Fibroblast of skin of right biceps (primary cell): ENCODE measurements at regions not wholly inside any gene's neighbourhood (a gene's known extent, or its start where the extent isn't known, plus 50 kb on each side); places are given as distances from the start of the nearest gene placed in this dataset.
"Not testable (repeated sequence)": the region's sequence is repeated elsewhere in the genome, so short reads cannot be mapped to it uniquely, and the experiment has no call there.

Source experiments
- DNase-seq: peaks from one replicate; pipeline ENCODE4 v3.0.0-alpha.2; 2013

- DNase-seq, result peak; percentile 56
These were observed 97.9 kb upstream of the RGS1 start for GRCh38 chr1:192477630-192478029.

GRCh38 chr1:192485692-192486436, 89.7 kb upstream of the RGS1 start:
- DNase-seq, result peak; percentile 94

- DNase-seq, result no peak
These were observed 87.5 kb upstream of the RGS1 start for GRCh38 chr1:192488058-192488457.

- peak; percentile 77 for DNase-seq
These were observed 86.5 kb upstream of the RGS1 start for GRCh38 chr1:192489047-192489446.

- DNase-seq, result peak; percentile 92
These were observed 85.8 kb upstream of the RGS1 start for GRCh38 chr1:192489748-192490147.

- DNase-seq, result no peak
These were observed 83.6 kb upstream of the RGS1 start for GRCh38 chr1:192491804-192492554.

GRCh38 chr1:192493584-192493983, 82.0 kb upstream of the RGS1 start:
- DNase-seq, result no peak

- no peak for DNase-seq
These were observed 79.1 kb upstream of the RGS1 start for GRCh38 chr1:192496369-192497056.

- DNase-seq, result no peak
These were observed 78.3 kb upstream of the RGS1 start for GRCh38 chr1:192497214-192497794.

- DNase-seq, result not testable (repeated sequence)
These were observed 77.5 kb upstream of the RGS1 start for GRCh38 chr1:192498092-192498491.

- not testable (repeated sequence) for DNase-seq
These were observed 76.5 kb upstream of the RGS1 start for GRCh38 chr1:192499061-192499581.

GRCh38 chr1:192500541-192500940, 75.0 kb upstream of the RGS1 start:
- DNase-seq, result not testable (repeated sequence)

GRCh38 chr1:192506741-192507155, 68.8 kb upstream of the RGS1 start:
- DNase-seq, result peak; percentile 47

- no peak for DNase-seq
These were observed 63.0 kb upstream of the RGS1 start for GRCh38 chr1:192512426-192513162.

- DNase-seq, result no peak
These were observed 62.4 kb upstream of the RGS1 start for GRCh38 chr1:192513196-192513595.

GRCh38 chr1:192513697-192514096, 61.9 kb upstream of the RGS1 start:
- DNase-seq, result no peak

GRCh38 chr1:192516776-192517297, 58.7 kb upstream of the RGS1 start:
- peak; percentile 44 for DNase-seq

GRCh38 chr1:192517716-192518355, 57.7 kb upstream of the RGS1 start:
- not testable (repeated sequence) for DNase-seq

- no peak for DNase-seq
These were observed 56.9 kb upstream of the RGS1 start for GRCh38 chr1:192518700-192519099.

- no peak for DNase-seq
These were observed 53.8 kb upstream of the RGS1 start for GRCh38 chr1:192521734-192522133.

GRCh38 chr1:192522673-192523072, 52.9 kb upstream of the RGS1 start:
- DNase-seq, result peak; percentile 40

GRCh38 chr1:192524223-192524622, 51.4 kb upstream of the RGS1 start:
- DNase-seq, result no peak
